Astrocyte (in vitro differentiated cells and primary cell): ENCODE measurements at regions not wholly inside any gene's neighbourhood (a gene's known extent, or its start where the extent isn't known, plus 50 kb on each side); places are given as distances from the start of the nearest gene placed in this dataset.

Source experiments
- DNase-seq: peaks from one replicate; pipeline ENCODE4 v3.0.0-alpha.2; 2010; ENCODE audit warnings: low read depth
- FAIRE-seq: peaks from 2 replicates; lab custom pipeline; 2011; peaks lifted over from hg19 to GRCh38; lab: Jason Lieb, UNC
- H2AFZ ChIP-seq: 2 replicates; pipeline ENCODE4 v1.6.0; 2012; ENCODE audit warnings: low read depth, low read length, inconsistent platforms
- H3K27ac ChIP-seq: 2 replicates; pipeline ENCODE4 v1.5.1; 2011; ENCODE audit warnings: low read depth, low read length, inconsistent platforms
- H3K27me3 ChIP-seq: 2 replicates; pipeline ENCODE4 v1.6.0; 2011; ENCODE audit warnings: low read length, inconsistent platforms; ENCODE audit not compliant: insufficient read depth
- H3K36me3 ChIP-seq: 2 replicates; pipeline ENCODE4 v1.5.1; 2011; ENCODE audit warnings: low read length, inconsistent platforms; ENCODE audit not compliant: insufficient read depth
- H3K4me1 ChIP-seq: 2 replicates; pipeline ENCODE4 v1.5.1; 2011; ENCODE audit warnings: low read length, inconsistent platforms; ENCODE audit not compliant: insufficient read depth
- H3K4me2 ChIP-seq: 2 replicates; pipeline ENCODE4 v1.6.0; 2012; ENCODE audit warnings: low read length, inconsistent platforms
- H3K4me3 ChIP-seq: 2 replicates; pipeline ENCODE4 v1.5.1; 2011; ENCODE audit warnings: low read depth, mild to moderate bottlenecking, low read length, inconsistent platforms; ENCODE audit not compliant: insufficient read depth
- H3K79me2 ChIP-seq: 2 replicates; pipeline ENCODE4 v1.6.0; 2012; ENCODE audit warnings: mild to moderate bottlenecking, low read length, inconsistent platforms; ENCODE audit not compliant: insufficient read depth
- H3K9ac ChIP-seq: 2 replicates; pipeline ENCODE4 v1.6.0; 2012; ENCODE audit warnings: mild to moderate bottlenecking, low read length, inconsistent platforms
- H3K9me3 ChIP-seq: 2 replicates; pipeline ENCODE4 v1.5.1; 2012; ENCODE audit warnings: low read depth, mild to moderate bottlenecking, low read length, inconsistent platforms; ENCODE audit not compliant: insufficient read depth
- H4K20me1 ChIP-seq: 2 replicates; pipeline ENCODE4 v1.6.0; 2012; ENCODE audit warnings: low read length, inconsistent platforms; ENCODE audit not compliant: insufficient read depth
- H3K27ac Mint-ChIP-seq: one replicate; pipeline ENCODE4 v1.8.0; 2021; ENCODE audit warnings: mild to moderate bottlenecking, mixed read lengths; ENCODE audit not compliant: unreplicated experiment
- H3K27me3 Mint-ChIP-seq: one replicate; pipeline ENCODE4 v1.8.0; 2021; ENCODE audit warnings: low read depth, mixed read lengths; ENCODE audit not compliant: unreplicated experiment
- H3K36me3 Mint-ChIP-seq: one replicate; pipeline ENCODE4 v1.8.0; 2021; ENCODE audit warnings: low read depth, mixed read lengths; ENCODE audit not compliant: unreplicated experiment
- H3K4me1 Mint-ChIP-seq: one replicate; pipeline ENCODE4 v1.8.0; 2021; ENCODE audit warnings: low read depth, mixed read lengths; ENCODE audit not compliant: unreplicated experiment
- H3K4me3 Mint-ChIP-seq: one replicate; pipeline ENCODE4 v1.8.0; 2021; ENCODE audit warnings: mild to moderate bottlenecking, moderate library complexity, mixed read lengths; ENCODE audit not compliant: unreplicated experiment
- H3K9me3 Mint-ChIP-seq: one replicate; pipeline ENCODE4 v1.8.0; 2021; ENCODE audit warnings: mild to moderate bottlenecking, mixed read lengths; ENCODE audit not compliant: unreplicated experiment
- EZH2 ChIP-seq: IDR thresholded peaks from 2 replicates; pipeline ENCODE4 v1.6.1; 2012; ENCODE audit warnings: mild to moderate bottlenecking, low read length, inconsistent platforms; ENCODE audit not compliant: insufficient read depth
- TF ChIP-seq, protein P1 (sequence below): IDR thresholded peaks from 2 replicates; pipeline ENCODE4 v1.5.1; 2011; ENCODE audit warnings: low read depth, mild to moderate bottlenecking, inconsistent platforms, low read length, moderate library complexity; ENCODE audit not compliant: insufficient read depth

DNA sequence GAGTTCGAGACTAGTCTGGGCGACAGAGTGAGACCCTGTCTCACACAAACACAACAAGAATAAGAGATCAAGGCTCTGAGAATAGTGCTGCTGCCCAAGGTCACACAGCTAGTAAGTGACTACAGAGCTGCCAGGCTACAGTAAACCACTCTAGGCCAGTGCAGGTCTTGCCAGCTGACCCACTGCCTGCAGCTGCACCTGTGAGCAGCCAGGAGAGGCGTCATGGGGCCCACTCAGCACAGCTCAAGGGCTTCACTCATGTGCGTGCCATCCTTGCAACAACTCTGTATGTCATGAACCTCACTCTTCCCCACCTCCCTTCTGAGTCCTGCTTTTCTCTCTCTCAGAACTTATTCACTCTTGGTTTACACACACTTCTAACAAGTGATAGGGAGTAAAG is 176.7 kb downstream of the SMAD6 start:
- Histone ChIP-seq H3K4me3 (no peak overlapping the region), H3K4me2 (no peak overlapping the region), H3K4me1 (peaks cover 15% of the 10 kb centered on the region), H4K20me1 (no peaks in the 10 kb centered on the region), H3K27ac (no peak overlapping the region), H3K9me3 (no peaks in the 10 kb centered on the region), H3K9ac (no peak overlapping the region), H3K36me3 (no peaks in the 10 kb centered on the region), H3K27me3 (no peaks in the 10 kb centered on the region), H3K79me2 (no peaks in the 10 kb centered on the region), H2AFZ (no peak overlapping the region)
- no peaks in the 10 kb centered on the region for H3K27me3 Mint-ChIP-seq
- no peak overlapping the region for H3K27ac Mint-ChIP-seq
- no peak for DNase-seq
- TF ChIP-seq, protein P1, sequence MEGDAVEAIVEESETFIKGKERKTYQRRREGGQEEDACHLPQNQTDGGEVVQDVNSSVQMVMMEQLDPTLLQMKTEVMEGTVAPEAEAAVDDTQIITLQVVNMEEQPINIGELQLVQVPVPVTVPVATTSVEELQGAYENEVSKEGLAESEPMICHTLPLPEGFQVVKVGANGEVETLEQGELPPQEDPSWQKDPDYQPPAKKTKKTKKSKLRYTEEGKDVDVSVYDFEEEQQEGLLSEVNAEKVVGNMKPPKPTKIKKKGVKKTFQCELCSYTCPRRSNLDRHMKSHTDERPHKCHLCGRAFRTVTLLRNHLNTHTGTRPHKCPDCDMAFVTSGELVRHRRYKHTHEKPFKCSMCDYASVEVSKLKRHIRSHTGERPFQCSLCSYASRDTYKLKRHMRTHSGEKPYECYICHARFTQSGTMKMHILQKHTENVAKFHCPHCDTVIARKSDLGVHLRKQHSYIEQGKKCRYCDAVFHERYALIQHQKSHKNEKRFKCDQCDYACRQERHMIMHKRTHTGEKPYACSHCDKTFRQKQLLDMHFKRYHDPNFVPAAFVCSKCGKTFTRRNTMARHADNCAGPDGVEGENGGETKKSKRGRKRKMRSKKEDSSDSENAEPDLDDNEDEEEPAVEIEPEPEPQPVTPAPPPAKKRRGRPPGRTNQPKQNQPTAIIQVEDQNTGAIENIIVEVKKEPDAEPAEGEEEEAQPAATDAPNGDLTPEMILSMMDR: no peak
- TF ChIP-seq EZH2: no peak
- peaks cover 25% of the 10 kb centered on the region for H3K4me1 Mint-ChIP-seq
- no peak overlapping the region for H3K4me3 Mint-ChIP-seq
- no peaks in the 10 kb centered on the region for H3K36me3 Mint-ChIP-seq
- no peak for FAIRE-seq
- H3K9me3 Mint-ChIP-seq: no peaks in the 10 kb centered on the region

DNA sequence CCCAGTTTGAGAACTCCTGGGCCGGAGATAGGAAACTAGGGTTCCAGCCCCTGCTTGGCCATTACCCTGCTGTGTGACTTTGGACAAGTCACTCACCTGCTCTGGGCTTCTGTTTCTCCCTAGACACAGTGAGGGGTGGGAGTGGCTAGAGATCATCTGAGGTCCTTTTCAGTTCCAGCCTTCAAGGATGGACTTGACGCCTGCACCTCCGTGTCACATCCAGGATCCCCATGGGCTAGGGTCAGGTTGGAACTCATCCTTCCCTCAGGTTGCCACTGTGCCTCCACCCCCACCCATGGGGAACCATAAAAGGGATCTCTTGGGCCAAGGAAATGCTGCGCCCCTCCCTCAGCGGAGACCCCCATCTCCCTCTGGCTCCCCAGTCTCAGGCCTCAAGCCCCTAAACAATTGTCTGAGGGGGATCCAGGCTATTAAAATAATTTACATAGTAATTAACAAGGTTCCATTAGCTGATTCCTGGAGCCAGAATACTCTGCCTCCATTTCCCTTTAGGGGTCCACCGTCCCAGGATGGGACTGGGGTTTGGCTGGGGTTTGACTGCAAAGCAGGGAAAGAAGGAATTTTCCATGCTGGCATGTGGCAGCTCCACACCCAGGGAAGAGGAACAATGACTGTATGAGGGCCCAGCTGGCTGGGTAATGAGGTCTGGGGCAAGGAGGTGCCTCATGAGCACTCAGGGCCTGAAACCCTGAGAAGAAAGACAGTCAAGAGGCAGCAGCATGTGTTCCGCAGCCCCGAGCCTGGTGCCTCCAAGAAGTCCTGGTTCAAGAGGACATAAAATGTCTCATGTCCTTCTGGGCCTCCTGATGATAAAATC is 177.7 kb downstream of the SMAD6 start:
- no peak for FAIRE-seq
- H3K27me3 Mint-ChIP-seq: no peaks in the 10 kb centered on the region
- peaks cover 32% of the 10 kb centered on the region for H3K4me1 Mint-ChIP-seq

More for the DNA sequence above, 177.7 kb downstream of the SMAD6 start:
- no peak overlapping the region for H3K4me3 Mint-ChIP-seq
- Histone ChIP-seq H3K36me3 (no peaks in the 10 kb centered on the region), H4K20me1 (no peaks in the 10 kb centered on the region), H3K9me3 (no peaks in the 10 kb centered on the region), H2AFZ (no peak overlapping the region), H3K4me2 (no peak overlapping the region), H3K27ac (no peak overlapping the region), H3K4me1 (peaks cover 21% of the 10 kb centered on the region), H3K4me3 (no peak overlapping the region), H3K79me2 (no peaks in the 10 kb centered on the region), H3K27me3 (no peaks in the 10 kb centered on the region), H3K9ac (no peak overlapping the region)
- no peak for DNase-seq
- H3K27ac Mint-ChIP-seq: no peak overlapping the region
- H3K36me3 Mint-ChIP-seq: no peaks in the 10 kb centered on the region
- no peaks in the 10 kb centered on the region for H3K9me3 Mint-ChIP-seq
- TF ChIP-seq, protein P1: no peak
